ENCODE measurements at regions not wholly inside any gene's neighbourhood (a gene's known extent, or its start where the extent isn't known, plus 50 kb on each side); places are given as distances from the start of the nearest gene placed in this dataset.

- no peak for TF ChIP-seq CTCF (IDR thresholded peaks at IDR 0.05; ENCODE audit: control insufficient read depth, extremely low read depth, insufficient read depth)
- no peak for DNase-seq (ENCODE audit: low read depth)
- no peak overlapping the region for H3K4me3 ChIP-seq (ENCODE audit: low read depth, low read length)
These were observed 517.9 kb upstream of the SMIM21 start for GRCh38 chr18:75945265-75945933.

GRCh38 chr18:75937306-75937705 lies 509.8 kb upstream of the SMIM21 start:
- no peak overlapping the region for H3K4me3 ChIP-seq (ENCODE audit: low read depth, low read length)
- DNase-seq (ENCODE audit: low read depth) = peak; percentile 17
- no peak for TF ChIP-seq CTCF (IDR thresholded peaks at IDR 0.05; ENCODE audit: control insufficient read depth, extremely low read depth, insufficient read depth)

GRCh38 chr18:75936862-75937261 lies 509.4 kb upstream of the SMIM21 start:
- TF ChIP-seq CTCF (IDR thresholded peaks at IDR 0.05; ENCODE audit: control insufficient read depth, extremely low read depth, insufficient read depth) = no peak
- no peak overlapping the region for H3K4me3 ChIP-seq (ENCODE audit: low read depth, low read length)
- DNase-seq (ENCODE audit: low read depth) = no peak

GRCh38 chr18:75931079-75931478 lies 503.6 kb upstream of the SMIM21 start:
- DNase-seq (ENCODE audit: low read depth) = no peak
- TF ChIP-seq CTCF (IDR thresholded peaks at IDR 0.05; ENCODE audit: control insufficient read depth, extremely low read depth, insufficient read depth) = no peak
- no peak overlapping the region for H3K4me3 ChIP-seq (ENCODE audit: low read depth, low read length)

- no peak overlapping the region for H3K4me3 ChIP-seq (ENCODE audit: low read depth, low read length)
- no peak for DNase-seq (ENCODE audit: low read depth)
- no peak for TF ChIP-seq CTCF (IDR thresholded peaks at IDR 0.05; ENCODE audit: control insufficient read depth, extremely low read depth, insufficient read depth)
These were observed 501.2 kb upstream of the SMIM21 start for GRCh38 chr18:75928706-75929105.

- no peak overlapping the region for H3K4me3 ChIP-seq (ENCODE audit: low read depth, low read length)
- no peak for TF ChIP-seq CTCF (IDR thresholded peaks at IDR 0.05; ENCODE audit: control insufficient read depth, extremely low read depth, insufficient read depth)
- no peak for DNase-seq (ENCODE audit: low read depth)
These were observed 500.3 kb upstream of the SMIM21 start for GRCh38 chr18:75927791-75928190.

- no peak overlapping the region for H3K4me3 ChIP-seq (ENCODE audit: low read depth, low read length)
- TF ChIP-seq CTCF (IDR thresholded peaks at IDR 0.05; ENCODE audit: control insufficient read depth, extremely low read depth, insufficient read depth) = no peak
- no peak for DNase-seq (ENCODE audit: low read depth)
These were observed 499.3 kb upstream of the SMIM21 start for GRCh38 chr18:75926811-75927210.
